ENCODE measurements at regions not wholly inside any gene's neighbourhood (a gene's known extent, or its start where the extent isn't known, plus 50 kb on each side); places are given as distances from the start of the nearest gene placed in this dataset.

DNA sequence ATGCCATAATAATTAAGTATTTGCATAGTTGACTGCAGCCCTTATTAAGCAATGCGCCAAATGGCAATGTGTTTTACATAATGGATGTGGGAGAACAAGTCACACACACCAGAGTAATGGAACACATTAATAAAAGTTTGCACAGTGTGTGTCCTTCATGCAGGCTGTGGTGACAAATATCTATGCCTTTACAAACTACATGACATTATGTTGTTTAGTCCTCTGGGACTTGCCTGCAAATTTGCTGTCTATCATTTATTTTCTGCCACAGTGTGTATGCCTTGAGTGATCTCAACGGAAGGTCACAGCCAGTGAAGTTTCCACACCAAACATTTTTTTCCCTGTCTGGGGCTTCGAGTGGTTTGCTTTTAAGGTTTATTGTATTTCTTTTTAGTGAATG, 175.2 kb upstream of the TMEFF2 start:
- Histone ChIP-seq H3K27ac (ENCODE audit: low read depth, low read length, poor library complexity, severe bottlenecking) (no peak overlapping the region), H3K27me3 (replicated peaks; ENCODE audit: insufficient read depth, low read depth, low read length, poor library complexity) (no peaks in the 10 kb centered on the region), H3K9me3 (ENCODE audit: low read depth, low read length, poor library complexity, severe bottlenecking) (no peaks in the 10 kb centered on the region), H3K36me3 (ENCODE audit: insufficient read depth, low read length, poor library complexity, severe bottlenecking) (no peaks in the 10 kb centered on the region), H3K4me1 (ENCODE audit: insufficient read depth, low read length, poor library complexity, severe bottlenecking) (no peaks in the 10 kb centered on the region), H3K4me3 (ENCODE audit: low read depth, low read length, poor library complexity, severe bottlenecking) (no peak overlapping the region)
- TF ChIP-seq EZH2 (IDR thresholded peaks at IDR 0.05; ENCODE audit: borderline replicate concordance, low read depth, low read length, poor library complexity, severe bottlenecking) (no peak), CTCF (conservative IDR thresholded peaks at IDR 0.05; ENCODE audit: low read depth, low read length) (no peak)
- intact Hi-C loops (cut with micrococcal nuclease; ENCODE audit: unreplicated experiment), result no loop called here
- BruUV-seq (replicated peaks), result no TSS peak
- no peak for DNase-seq (ENCODE audit: low spot score)
- CTCF ChIA-PET, result no interaction called here
- POLR2A ChIA-PET (ENCODE audit: low non-redundant PET), result no interaction called here

DNA sequence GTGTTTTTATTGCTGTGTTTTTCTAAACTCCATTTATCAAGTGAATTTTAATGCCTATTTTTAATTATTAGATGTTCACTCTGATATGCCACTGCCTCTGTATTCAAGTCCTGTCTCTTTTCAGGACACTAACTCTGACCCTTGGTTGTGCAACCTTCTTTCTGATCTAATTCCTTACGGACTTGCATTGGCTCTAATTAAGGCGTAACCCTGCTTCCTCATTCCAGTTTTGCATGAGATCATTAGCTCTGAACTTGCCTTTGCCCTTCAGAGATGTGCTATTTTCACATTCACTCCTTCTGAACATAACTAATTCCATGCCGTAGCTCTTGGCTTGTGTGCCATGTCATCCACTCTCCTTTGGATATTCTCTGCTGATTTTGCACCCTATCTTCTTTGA, 162.5 kb upstream of the TMEFF2 start:
- H3K36me3 ChIP-seq (ENCODE audit: insufficient read depth, low read length, poor library complexity, severe bottlenecking), result no peaks in the 10 kb centered on the region
- CTCF ChIA-PET, result no interaction called here
- no peaks in the 10 kb centered on the region for H3K4me1 ChIP-seq (ENCODE audit: insufficient read depth, low read length, poor library complexity, severe bottlenecking)
- no peaks in the 10 kb centered on the region for H3K9me3 ChIP-seq (ENCODE audit: low read depth, low read length, poor library complexity, severe bottlenecking)
- DNase-seq (ENCODE audit: low spot score), result no peak
- intact Hi-C loops (cut with micrococcal nuclease; ENCODE audit: unreplicated experiment), result no loop called here
- POLR2A ChIA-PET (ENCODE audit: low non-redundant PET), result no interaction called here
- no peaks in the 10 kb centered on the region for H3K27me3 ChIP-seq (replicated peaks; ENCODE audit: insufficient read depth, low read depth, low read length, poor library complexity)
- no TSS peak for BruUV-seq (replicated peaks)
- no peak overlapping the region for H3K27ac ChIP-seq (ENCODE audit: low read depth, low read length, poor library complexity, severe bottlenecking)
- H3K4me3 ChIP-seq (ENCODE audit: low read depth, low read length, poor library complexity, severe bottlenecking), result no peak overlapping the region
- TF ChIP-seq CTCF (conservative IDR thresholded peaks at IDR 0.05; ENCODE audit: low read depth, low read length) (no peak), EZH2 (IDR thresholded peaks at IDR 0.05; ENCODE audit: borderline replicate concordance, low read depth, low read length, poor library complexity, severe bottlenecking) (no peak)

- Histone ChIP-seq H3K4me1 (ENCODE audit: insufficient read depth, low read length, poor library complexity, severe bottlenecking) (no peaks in the 10 kb centered on the region), H3K27me3 (replicated peaks; ENCODE audit: insufficient read depth, low read depth, low read length, poor library complexity) (no peaks in the 10 kb centered on the region), H3K27ac (ENCODE audit: low read depth, low read length, poor library complexity, severe bottlenecking) (no peak overlapping the region), H3K4me3 (ENCODE audit: low read depth, low read length, poor library complexity, severe bottlenecking) (no peak overlapping the region), H3K9me3 (ENCODE audit: low read depth, low read length, poor library complexity, severe bottlenecking) (no peaks in the 10 kb centered on the region), H3K36me3 (ENCODE audit: insufficient read depth, low read length, poor library complexity, severe bottlenecking) (no peaks in the 10 kb centered on the region)
- no TSS peak for BruUV-seq (replicated peaks)
- TF ChIP-seq EZH2 (IDR thresholded peaks at IDR 0.05; ENCODE audit: borderline replicate concordance, low read depth, low read length, poor library complexity, severe bottlenecking) (no peak), CTCF (conservative IDR thresholded peaks at IDR 0.05; ENCODE audit: low read depth, low read length) (no peak)
- no peak for DNase-seq (ENCODE audit: low spot score)
- ChIA-PET CTCF (no interaction called here), POLR2A (ENCODE audit: low non-redundant PET) (no interaction called here)
- intact Hi-C loops (cut with micrococcal nuclease; ENCODE audit: unreplicated experiment), result no loop called here
These were observed 159.9 kb upstream of the TMEFF2 start for GRCh38 chr2:192354512-192355244.
